ENCODE measurements at regions not wholly inside any gene's neighbourhood (a gene's known extent, or its start where the extent isn't known, plus 50 kb on each side); places are given as distances from the start of the nearest gene placed in this dataset.

GRCh38 chr1:200275415-200275814, 134.4 kb downstream of the ZNF281 start:
- H3K36me3 ChIP-seq = no peaks in the 10 kb centered on the region
- no peak overlapping the region for H3K4me3 ChIP-seq
- DNase-seq = peak in 1 of 2 donors; percentile 37
- H3K4me1 ChIP-seq = peaks cover 0 to 10% (median 8%) of the 10 kb centered on the region in 4 donors
- no peaks in the 10 kb centered on the region for H3K27me3 ChIP-seq
- WGBS, 5 donors = 14 to 51% (median 26%) methylated on average over 4 of the region's 4 CpGs
- no peak overlapping the region for H3K27ac ChIP-seq
- no peak for TF ChIP-seq EP300 (IDR thresholded peaks at IDR 0.05)
- TF ChIP-seq POLR2AphosphoS5 (IDR thresholded peaks at IDR 0.05) = no peak
- TF ChIP-seq CTCF (IDR thresholded peaks at IDR 0.05) = no peak
- TF ChIP-seq POLR2A (IDR thresholded peaks at IDR 0.05) = no peak
- H3K9me3 ChIP-seq = no peaks in the 10 kb centered on the region
- intact Hi-C loops (cut with DNase I; ENCODE audit: low total_unique reads) = no loop called here

GRCh38 chr1:200274116-200274515, 135.7 kb downstream of the ZNF281 start:
- intact Hi-C loops (cut with DNase I; ENCODE audit: low total_unique reads) = no loop called here
- no peak for DNase-seq
- Histone ChIP-seq H3K4me1 (peaks cover 0 to 10% (median 8%) of the 10 kb centered on the region in 4 donors), H3K4me3 (no peak overlapping the region), H3K27me3 (no peaks in the 10 kb centered on the region), H3K9me3 (no peaks in the 10 kb centered on the region), H3K36me3 (no peaks in the 10 kb centered on the region), H3K27ac (no peak overlapping the region)
- TF ChIP-seq POLR2A (IDR thresholded peaks at IDR 0.05) (no peak), POLR2AphosphoS5 (IDR thresholded peaks at IDR 0.05) (no peak), CTCF (IDR thresholded peaks at IDR 0.05) (no peak), EP300 (IDR thresholded peaks at IDR 0.05) (no peak)
- WGBS, 5 donors = 64 to 85% (median 79%) methylated on average over 4 of the region's 4 CpGs

- intact Hi-C loops (cut with DNase I; ENCODE audit: low total_unique reads) = no loop called here
- Histone ChIP-seq H3K27ac (no peak overlapping the region), H3K36me3 (no peaks in the 10 kb centered on the region), H3K4me1 (peaks cover 0 to 10% (median 8%) of the 10 kb centered on the region in 4 donors), H3K9me3 (no peaks in the 10 kb centered on the region), H3K4me3 (no peak overlapping the region), H3K27me3 (no peaks in the 10 kb centered on the region)
- no peak for DNase-seq
- TF ChIP-seq EP300 (IDR thresholded peaks at IDR 0.05) (no peak), CTCF (IDR thresholded peaks at IDR 0.05) (no peak), POLR2A (IDR thresholded peaks at IDR 0.05) (no peak), POLR2AphosphoS5 (IDR thresholded peaks at IDR 0.05) (no peak)
- 90 to 95% (median 92%) methylated on average over 4 of the region's 4 CpGs for WGBS, 5 donors
These were observed 137.3 kb downstream of the ZNF281 start for GRCh38 chr1:200272481-200273068.

GRCh38 chr1:200269256-200269655, 140.6 kb downstream of the ZNF281 start:
- WGBS, 5 donors = 95 to 100% (median 100%) methylated on average over 1 of the region's 1 CpG
- H3K4me3 ChIP-seq = no peak overlapping the region

More at GRCh38 chr1:200269256-200269655, 140.6 kb downstream of the ZNF281 start:
- Histone ChIP-seq H3K27me3 (no peaks in the 10 kb centered on the region), H3K4me1 (no peaks in the 10 kb centered on the region), H3K36me3 (no peaks in the 10 kb centered on the region), H3K27ac (no peak overlapping the region), H3K9me3 (no peaks in the 10 kb centered on the region)
- intact Hi-C loops (cut with DNase I; ENCODE audit: low total_unique reads) = no loop called here
- TF ChIP-seq POLR2AphosphoS5 (IDR thresholded peaks at IDR 0.05) (no peak), EP300 (IDR thresholded peaks at IDR 0.05) (no peak), POLR2A (IDR thresholded peaks at IDR 0.05) (no peak), CTCF (IDR thresholded peaks at IDR 0.05) (no peak)
- DNase-seq = no peak
